Upper lobe of left lung (tissue), 6 donors: ENCODE measurements at regions not wholly inside any gene's neighbourhood (a gene's known extent, or its start where the extent isn't known, plus 50 kb on each side); places are given as distances from the start of the nearest gene placed in this dataset.

ENCODE experiments used
- ATAC-seq, 2 donors: fragments of 200-7000 bp; cut with Tn5 transposase; one replicate each; pipeline ENCODE4 v1.9.1; 2022; ENCODE audit warnings: mild to moderate bottlenecking in 2 of 2, moderate library complexity in 2 of 2; ENCODE audit not compliant: low FRiP score in 2 of 2
- DNase-seq, 2 donors: peaks; one replicate each; pipeline ENCODE4 v3.0.0-alpha.2; 2019 to 2020
- H3K27ac ChIP-seq, 4 donors: fragments of 200-600 bp; sonication (generic); one replicate each; pipeline ENCODE4 v1.5.1; 2016 to 2019
- H3K27me3 ChIP-seq, 4 donors: fragments of 200-600 bp; sonication (generic); one replicate each; pipeline ENCODE4 v1.5.1; 2017 to 2019
- H3K36me3 ChIP-seq, 4 donors: fragments of 200-600 bp; sonication (generic); one replicate each; pipeline ENCODE4 v1.5.1; 2016 to 2019
- H3K4me1 ChIP-seq, 4 donors: fragments of 200-600 bp; sonication (generic); one replicate each; pipeline ENCODE4 v1.5.1; 2018 to 2019
- H3K4me3 ChIP-seq, 4 donors: fragments of 200-600 bp; sonication (generic); one replicate each; pipeline ENCODE4 v1.5.1; 2017 to 2019; ENCODE audit warnings: mild to moderate bottlenecking in 2 of 4, moderate library complexity in 1 of 4
- H3K9me3 ChIP-seq, 4 donors: fragments of 200-600 bp; sonication (generic); one replicate each; pipeline ENCODE4 v1.5.1; 2018 to 2019
- EP300 ChIP-seq, 4 donors: sonication (generic); formaldehyde crosslinking; IDR thresholded peaks; one replicate each; pipeline ENCODE4 v1.5.1; 2017; ENCODE audit warnings: antibody characterized with exemption in 4 of 4, control low read depth in 2 of 4
- POLR2A ChIP-seq, 4 donors: fragments of 450-650 bp; IDR thresholded peaks; one replicate each; pipeline ENCODE4 v1.5.1; 2016 to 2017; ENCODE audit warnings: antibody characterized with exemption in 4 of 4, mild to moderate bottlenecking in 2 of 4
- POLR2AphosphoS5 ChIP-seq, 2 donors: sonication (generic); formaldehyde crosslinking; IDR thresholded peaks; one replicate each; pipeline ENCODE4 v1.5.1; 2017; ENCODE audit warnings: antibody characterized with exemption in 2 of 2
- WGBS, 2 donors: methylation state at CpG; one replicate each; pipeline ENCODE4 v1.1.5; 2017 to 2018; 5-methylcytosine and 5-hydroxymethylcytosine counted together
- TF ChIP-seq, protein P1 (sequence below), 6 experiments: fragments of 450-650 bp in 4 of 6; fragments of 200-600 bp in 2 of 6; sonication (generic) in 2 of 6; IDR thresholded peaks; one replicate each; pipeline ENCODE4 v1.5.1; 2016 to 2019; ENCODE audit warnings: antibody characterized with exemption in 6 of 6
- donor health status: DM: no; HTN: no; CAD: no; lungs with moderate emphysema.
- donor health status: DM: no; HTN: yes; CAD: no; lungs with severe emphysema.

DNA sequence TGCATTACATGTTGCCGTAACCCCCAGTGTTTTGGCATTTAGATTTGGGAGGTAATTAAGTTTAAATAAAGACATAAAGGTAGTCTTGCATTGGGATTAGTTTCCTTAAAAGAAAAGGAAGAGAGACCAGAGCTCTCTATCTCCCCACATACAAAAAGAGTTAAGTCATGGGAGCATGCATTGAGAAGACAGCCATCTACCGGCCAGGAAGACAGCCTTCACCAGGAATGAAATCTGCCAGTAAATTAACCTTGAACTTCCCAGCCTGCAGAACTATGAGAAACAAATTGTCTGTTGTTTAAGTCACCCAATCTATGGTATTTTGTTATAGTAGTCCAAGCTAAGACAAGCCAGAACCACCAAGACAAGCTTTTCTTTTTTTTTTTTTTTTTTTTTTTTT is 567.0 kb upstream of the CDH18 start:
- H3K9me3 ChIP-seq = no peaks in the 10 kb centered on the region
- DNase-seq = no peak
- H3K4me3 ChIP-seq = no peak overlapping the region
- TF ChIP-seq POLR2A (IDR thresholded peaks at IDR 0.05) (no peak), POLR2AphosphoS5 (IDR thresholded peaks at IDR 0.05) (no peak), EP300 (IDR thresholded peaks at IDR 0.05) (no peak)
- TF ChIP-seq, protein P1, sequence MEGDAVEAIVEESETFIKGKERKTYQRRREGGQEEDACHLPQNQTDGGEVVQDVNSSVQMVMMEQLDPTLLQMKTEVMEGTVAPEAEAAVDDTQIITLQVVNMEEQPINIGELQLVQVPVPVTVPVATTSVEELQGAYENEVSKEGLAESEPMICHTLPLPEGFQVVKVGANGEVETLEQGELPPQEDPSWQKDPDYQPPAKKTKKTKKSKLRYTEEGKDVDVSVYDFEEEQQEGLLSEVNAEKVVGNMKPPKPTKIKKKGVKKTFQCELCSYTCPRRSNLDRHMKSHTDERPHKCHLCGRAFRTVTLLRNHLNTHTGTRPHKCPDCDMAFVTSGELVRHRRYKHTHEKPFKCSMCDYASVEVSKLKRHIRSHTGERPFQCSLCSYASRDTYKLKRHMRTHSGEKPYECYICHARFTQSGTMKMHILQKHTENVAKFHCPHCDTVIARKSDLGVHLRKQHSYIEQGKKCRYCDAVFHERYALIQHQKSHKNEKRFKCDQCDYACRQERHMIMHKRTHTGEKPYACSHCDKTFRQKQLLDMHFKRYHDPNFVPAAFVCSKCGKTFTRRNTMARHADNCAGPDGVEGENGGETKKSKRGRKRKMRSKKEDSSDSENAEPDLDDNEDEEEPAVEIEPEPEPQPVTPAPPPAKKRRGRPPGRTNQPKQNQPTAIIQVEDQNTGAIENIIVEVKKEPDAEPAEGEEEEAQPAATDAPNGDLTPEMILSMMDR (IDR thresholded peaks at IDR 0.05) = no peak
- no peak for ATAC-seq
- WGBS, 2 donors = 81 to 82% methylated on average over 2 of the region's 2 CpGs
- H3K27ac ChIP-seq = no peak overlapping the region
- no peaks in the 10 kb centered on the region for H3K36me3 ChIP-seq
- H3K27me3 ChIP-seq = no peaks in the 10 kb centered on the region
- no peaks in the 10 kb centered on the region for H3K4me1 ChIP-seq

DNA sequence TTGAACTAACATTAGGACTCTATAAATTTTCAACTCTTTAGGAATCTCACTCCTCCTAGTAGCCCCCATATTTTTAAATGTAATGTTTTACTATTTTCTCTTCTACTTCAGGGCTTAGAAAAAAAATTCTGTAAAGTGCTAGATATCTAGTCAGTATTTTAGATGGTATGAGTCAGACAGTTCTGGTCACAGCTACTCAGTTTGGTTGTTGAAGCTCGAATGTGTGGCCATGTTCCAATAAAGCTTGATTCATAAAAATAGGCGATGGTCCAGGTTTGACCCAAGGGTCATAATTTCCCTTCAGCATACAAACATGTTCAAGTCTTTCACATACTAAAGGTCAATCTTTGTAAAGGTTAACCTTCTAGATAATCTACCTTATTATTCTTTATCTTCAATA is 566.0 kb upstream of the CDH18 start:
- TF ChIP-seq POLR2AphosphoS5 (IDR thresholded peaks at IDR 0.05) (no peak), POLR2A (IDR thresholded peaks at IDR 0.05) (no peak), EP300 (IDR thresholded peaks at IDR 0.05) (no peak)
- TF ChIP-seq, protein P1 (IDR thresholded peaks at IDR 0.05) = no peak
- H3K27ac ChIP-seq = no peak overlapping the region
- WGBS, 2 donors = 65 to 79% methylated on average over 2 of the region's 2 CpGs
- H3K4me3 ChIP-seq = no peak overlapping the region
- H3K9me3 ChIP-seq = no peaks in the 10 kb centered on the region
- no peaks in the 10 kb centered on the region for H3K36me3 ChIP-seq
- no peaks in the 10 kb centered on the region for H3K4me1 ChIP-seq
- H3K27me3 ChIP-seq = no peaks in the 10 kb centered on the region
- DNase-seq (no peak), ATAC-seq (no peak)

DNA sequence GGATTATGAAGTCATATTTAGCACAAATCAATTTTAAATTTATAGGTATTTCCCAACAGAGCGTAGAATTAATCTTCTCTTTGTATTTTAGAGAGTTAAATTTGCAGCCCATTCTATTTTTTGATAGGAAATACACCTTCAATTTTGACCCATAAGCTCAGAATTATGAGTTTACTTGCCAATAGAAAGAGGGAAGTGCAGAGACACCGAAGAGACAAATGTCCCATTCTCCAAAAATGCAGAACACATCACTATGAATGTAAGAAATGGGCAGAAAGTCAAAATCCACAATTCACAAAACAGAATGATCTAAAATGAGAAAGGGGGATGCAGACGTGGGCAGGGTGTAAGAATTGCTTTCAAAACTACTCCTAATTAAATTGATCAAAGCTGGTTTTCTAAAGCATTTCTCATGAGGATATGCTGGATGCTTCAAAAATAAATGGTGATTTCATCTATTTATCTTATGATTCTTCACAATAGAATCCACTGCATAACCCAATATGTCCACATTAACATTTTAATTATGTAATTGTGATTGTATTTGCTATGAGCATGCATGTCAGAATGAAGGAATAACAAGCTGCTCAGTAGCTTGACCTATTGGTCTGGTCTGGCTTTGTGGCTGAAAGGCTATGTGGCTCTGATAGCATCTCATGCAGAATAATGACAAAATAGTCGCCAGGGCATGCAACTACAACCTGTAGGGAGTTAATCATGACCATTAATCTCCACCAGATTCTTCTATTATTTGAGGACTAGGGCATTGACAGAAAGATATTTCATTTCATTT is 550.1 kb upstream of the CDH18 start:
- TF ChIP-seq POLR2AphosphoS5 (IDR thresholded peaks at IDR 0.05) = no peak
- TF ChIP-seq, protein P1 (IDR thresholded peaks at IDR 0.05) = no peak
- TF ChIP-seq POLR2A (IDR thresholded peaks at IDR 0.05) = no peak
- H3K27ac ChIP-seq = no peak overlapping the region
- H3K4me3 ChIP-seq = no peak overlapping the region
- H3K27me3 ChIP-seq = no peaks in the 10 kb centered on the region
- no peaks in the 10 kb centered on the region for H3K36me3 ChIP-seq
- no peaks in the 10 kb centered on the region for H3K4me1 ChIP-seq
- ATAC-seq = no peak
- 73 to 74% methylated on average over 4 of the region's 4 CpGs for WGBS, 2 donors
- DNase-seq = no peak
- peaks cover 0 to 4% (median 0%) of the 10 kb centered on the region in 4 donors for H3K9me3 ChIP-seq

DNA sequence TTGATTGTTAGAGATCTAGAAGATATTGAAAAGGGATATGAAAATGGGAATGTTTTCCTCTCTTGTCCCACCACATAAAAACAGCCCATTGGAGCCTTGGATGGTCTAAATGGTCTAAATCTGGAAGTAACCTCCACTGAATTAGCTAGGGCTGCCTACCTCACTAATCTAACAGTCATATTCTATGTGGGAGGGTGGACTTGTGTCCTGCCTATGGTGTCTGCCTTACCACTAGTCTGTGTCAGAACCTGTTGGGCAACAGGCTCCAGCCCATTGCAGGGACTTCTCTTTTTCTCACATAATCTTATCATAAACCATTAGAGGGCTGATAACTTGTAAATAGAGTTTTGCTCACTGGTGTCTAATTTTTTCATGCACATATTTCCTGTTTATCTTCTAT is 548.8 kb upstream of the CDH18 start:
- H3K4me1 ChIP-seq = no peaks in the 10 kb centered on the region
- no peak for ATAC-seq
- H3K9me3 ChIP-seq = peaks cover 0 to 4% (median 0%) of the 10 kb centered on the region in 4 donors
- H3K27ac ChIP-seq = no peak overlapping the region
- DNase-seq = no peak
- no peaks in the 10 kb centered on the region for H3K27me3 ChIP-seq
- no peaks in the 10 kb centered on the region for H3K36me3 ChIP-seq
- H3K4me3 ChIP-seq = no peak overlapping the region
- TF ChIP-seq, protein P1 (IDR thresholded peaks at IDR 0.05) = no peak
- TF ChIP-seq POLR2A (IDR thresholded peaks at IDR 0.05) (no peak), EP300 (IDR thresholded peaks at IDR 0.05) (no peak), POLR2AphosphoS5 (IDR thresholded peaks at IDR 0.05) (no peak)

DNA sequence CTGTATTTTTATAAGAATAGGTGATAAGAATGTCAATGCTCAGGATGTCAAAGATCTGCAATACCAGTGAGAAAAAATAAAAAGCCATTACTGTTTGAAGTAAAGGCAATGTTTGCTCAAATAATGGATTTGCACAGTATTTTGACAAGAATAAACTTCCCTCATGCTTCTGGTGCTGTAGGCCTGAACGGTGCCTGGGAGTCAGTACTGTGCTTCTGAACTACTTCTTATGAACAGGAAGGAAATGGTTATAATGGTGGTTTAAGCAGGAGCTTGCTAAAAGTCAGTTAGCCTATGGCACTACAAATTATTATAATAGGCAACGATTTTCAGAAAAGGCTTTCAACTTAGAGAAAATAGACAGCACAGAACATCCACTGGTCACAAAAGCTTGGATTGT is 548.3 kb upstream of the CDH18 start:
- ATAC-seq (no peak), DNase-seq (no peak)
- no peak overlapping the region for H3K4me3 ChIP-seq
- peaks cover 0 to 4% (median 0%) of the 10 kb centered on the region in 4 donors for H3K9me3 ChIP-seq
- no peak overlapping the region for H3K27ac ChIP-seq
- no peaks in the 10 kb centered on the region for H3K4me1 ChIP-seq
- WGBS, 2 donors = 49 to 67% methylated on average over 2 of the region's 2 CpGs
- H3K36me3 ChIP-seq = no peaks in the 10 kb centered on the region
- no peaks in the 10 kb centered on the region for H3K27me3 ChIP-seq
- TF ChIP-seq, protein P1 (IDR thresholded peaks at IDR 0.05) = no peak
- TF ChIP-seq POLR2A (IDR thresholded peaks at IDR 0.05) (no peak), POLR2AphosphoS5 (IDR thresholded peaks at IDR 0.05) (no peak), EP300 (IDR thresholded peaks at IDR 0.05) (no peak)
